ENCODE measurements at regions not wholly inside any gene's neighbourhood (a gene's known extent, or its start where the extent isn't known, plus 50 kb on each side); places are given as distances from the start of the nearest gene placed in this dataset.

- TF ChIP-seq CTCF (IDR thresholded peaks at IDR 0.05) (no peak), POLR2A (IDR thresholded peaks at IDR 0.05) (no peak)
- intact Hi-C loops (cut with DNase I; ENCODE audit: low total_unique reads) = no loop called here
- DNase-seq (ENCODE audit: low spot score in 2 of 2) = no peak
- no peak overlapping the region for H3K4me3 ChIP-seq (ENCODE audit: low read depth, poor library complexity, severe bottlenecking)
- WGBS, 2 donors = 68 to 72% methylated on average over 5 of the region's 5 CpGs
Observed at GRCh38 chr13:105193026-105193425, 1342.4 kb downstream of the EFNB2 start.

GRCh38 chr13:105184201-105184600 is 1351.3 kb downstream of the EFNB2 start:
- 71 to 73% methylated on average over 3 of the region's 3 CpGs for WGBS, 2 donors
- no peak for DNase-seq (ENCODE audit: low spot score in 2 of 2)
- TF ChIP-seq POLR2A (IDR thresholded peaks at IDR 0.05) (no peak), CTCF (IDR thresholded peaks at IDR 0.05) (no peak)
- no peak overlapping the region for H3K4me3 ChIP-seq (ENCODE audit: low read depth, poor library complexity, severe bottlenecking)
- intact Hi-C loops (cut with DNase I; ENCODE audit: low total_unique reads) = no loop called here

- 87 to 92% methylated on average over 3 of the region's 3 CpGs for WGBS, 2 donors
- DNase-seq (ENCODE audit: low spot score in 2 of 2) = no peak
- intact Hi-C loops (cut with DNase I; ENCODE audit: low total_unique reads) = no loop called here
- no peak overlapping the region for H3K4me3 ChIP-seq (ENCODE audit: low read depth, poor library complexity, severe bottlenecking)
- TF ChIP-seq POLR2A (IDR thresholded peaks at IDR 0.05) = no peak
Observed at GRCh38 chr13:105177265-105177900, 1358.1 kb downstream of the EFNB2 start.

GRCh38 chr13:105170438-105170837 is 1365.0 kb downstream of the EFNB2 start:
- no peak for DNase-seq (ENCODE audit: low spot score in 2 of 2)
- H3K4me3 ChIP-seq (ENCODE audit: low read depth, poor library complexity, severe bottlenecking) = no peak overlapping the region
- TF ChIP-seq CTCF (IDR thresholded peaks at IDR 0.05) = no peak
- no peak for TF ChIP-seq POLR2A (IDR thresholded peaks at IDR 0.05)
- intact Hi-C loops (cut with DNase I; ENCODE audit: low total_unique reads) = no loop called here

DNA sequence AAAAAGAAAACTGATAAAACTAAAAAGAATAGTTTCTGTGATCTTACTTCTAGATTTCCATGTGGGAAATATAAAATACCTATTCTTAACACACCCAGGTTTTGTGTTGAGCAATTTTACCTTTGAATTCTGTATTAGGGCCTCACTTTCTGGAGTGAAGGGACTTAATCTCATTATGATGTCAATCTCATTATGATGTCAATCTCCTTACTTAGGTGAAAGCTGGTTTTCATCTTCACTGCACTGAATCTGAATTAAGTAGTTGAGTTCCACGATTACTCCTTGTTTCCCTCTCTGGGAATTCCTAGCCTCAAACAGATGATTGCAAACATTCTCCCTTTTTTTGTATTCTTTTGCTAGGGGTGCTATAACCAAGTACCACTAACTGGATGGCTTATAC is 1367.2 kb downstream of the EFNB2 start:
- no peak for DNase-seq (ENCODE audit: low spot score in 2 of 2)
- intact Hi-C loops (cut with DNase I; ENCODE audit: low total_unique reads) = no loop called here
- no peak for TF ChIP-seq CTCF (IDR thresholded peaks at IDR 0.05)
- TF ChIP-seq POLR2A (IDR thresholded peaks at IDR 0.05) = no peak
- no peak overlapping the region for H3K4me3 ChIP-seq (ENCODE audit: low read depth, poor library complexity, severe bottlenecking)
- WGBS, 2 donors = 69 to 82% methylated on average over 1 of the region's 1 CpG

- H3K4me3 ChIP-seq (ENCODE audit: low read depth, poor library complexity, severe bottlenecking) = no peak overlapping the region
- DNase-seq (ENCODE audit: low spot score in 2 of 2) = no peak
- 62 to 81% methylated on average over 1 of the region's 1 CpG for whole genome bisulfite sequencing, 2 donors
- intact Hi-C loops (cut with DNase I; ENCODE audit: low total_unique reads) = no loop called here
- TF ChIP-seq CTCF (IDR thresholded peaks at IDR 0.05) = no peak
- no peak for TF ChIP-seq POLR2A (IDR thresholded peaks at IDR 0.05)
Observed at GRCh38 chr13:105167385-105167784, 1368.1 kb downstream of the EFNB2 start.

Measured in lower leg skin (tissue), 4 donors.